CD4-positive, alpha-beta T cell treated with Interferon alpha-2 for 1 hour (primary cell): ENCODE measurements at regions not wholly inside any gene's neighbourhood (a gene's known extent, or its start where the extent isn't known, plus 50 kb on each side); places are given as distances from the start of the nearest gene placed in this dataset.
"Not testable (repeated sequence)": the region's sequence is repeated elsewhere in the genome, so short reads cannot be mapped to it uniquely, and the experiment has no call there.

Experiments used
- DNase-seq, 2 donors: peaks; one replicate each; pipeline ENCODE4 v3.0.0-alpha.2; 2020 to 2022

GRCh38 chr20:22052025-22052650, 346.7 kb downstream of the PAX1 start:
- no peak for DNase-seq

GRCh38 chr20:22045956-22046507, 340.6 kb downstream of the PAX1 start:
- not testable (repeated sequence) for DNase-seq

GRCh38 chr20:22027423-22027822, 322.0 kb downstream of the PAX1 start:
- no peak for DNase-seq

GRCh38 chr20:22020201-22020600, 314.7 kb downstream of the PAX1 start:
- no peak for DNase-seq

GRCh38 chr20:22008456-22008855, 303.0 kb downstream of the PAX1 start:
- DNase-seq = no peak

- no peak for DNase-seq
These were observed 300.8 kb downstream of the PAX1 start for GRCh38 chr20:22006306-22006705.

GRCh38 chr20:22005535-22005934, 300.1 kb downstream of the PAX1 start:
- DNase-seq = no peak

- no peak for DNase-seq
These were observed 299.5 kb downstream of the PAX1 start for GRCh38 chr20:22004946-22005345.

GRCh38 chr20:22003680-22004079, 298.2 kb downstream of the PAX1 start:
- DNase-seq = no peak

- no peak for DNase-seq
These were observed 296.4 kb downstream of the PAX1 start for GRCh38 chr20:22001886-22002285.

- DNase-seq = no peak
These were observed 290.0 kb downstream of the PAX1 start for GRCh38 chr20:21995461-21995860.

- no peak for DNase-seq
These were observed 288.7 kb downstream of the PAX1 start for GRCh38 chr20:21994203-21994602.

- no peak for DNase-seq
These were observed 277.1 kb downstream of the PAX1 start for GRCh38 chr20:21982559-21982958.

GRCh38 chr20:21981597-21982344, 276.3 kb downstream of the PAX1 start:
- DNase-seq = no peak

- no peak for DNase-seq
These were observed 275.7 kb downstream of the PAX1 start for GRCh38 chr20:21981179-21981578.

GRCh38 chr20:21971436-21971835, 266.0 kb downstream of the PAX1 start:
- DNase-seq = no peak

- no peak for DNase-seq
These were observed 263.0 kb downstream of the PAX1 start for GRCh38 chr20:21968486-21968885.

- no peak for DNase-seq
These were observed 262.0 kb downstream of the PAX1 start for GRCh38 chr20:21967481-21967880.

- DNase-seq = no peak
These were observed 251.1 kb downstream of the PAX1 start for GRCh38 chr20:21956591-21956990.

GRCh38 chr20:21947406-21947805, 241.9 kb downstream of the PAX1 start:
- DNase-seq = no peak

GRCh38 chr20:21944227-21944626, 238.8 kb downstream of the PAX1 start:
- no peak for DNase-seq

- DNase-seq = no peak
These were observed 236.7 kb downstream of the PAX1 start for GRCh38 chr20:21941941-21942805.

- no peak for DNase-seq
These were observed 231.4 kb downstream of the PAX1 start for GRCh38 chr20:21936720-21937380.
